Calu3 (cell line): ENCODE measurements at regions not wholly inside any gene's neighbourhood (a gene's known extent, or its start where the extent isn't known, plus 50 kb on each side); places are given as distances from the start of the nearest gene placed in this dataset.

Experiments used
- BruUV-seq: library from RNA; stranded (reverse); fragments of 400-500 nt; replicated peaks from 2 replicates; lab custom pipeline; 2021; lab: Mats Ljungman, UMichigan
- CTCF ChIA-PET: fragments of 300-600 bp; sonication (Branson Sonifier 250); formaldehyde crosslinking; loops from one replicate; lab custom pipeline; 2022; ENCODE audit warnings: antibody characterized with exemption; lab: Charles Lee
- DNase-seq: peaks from one replicate; pipeline ENCODE4 v3.0.0; 2022
- H3K27ac Mint-ChIP-seq: one replicate; pipeline ENCODE4 v1.8.0; 2022; ENCODE audit warnings: mixed read lengths; ENCODE audit not compliant: unreplicated experiment
- H3K27me3 Mint-ChIP-seq: one replicate; pipeline ENCODE4 v1.8.0; 2022; ENCODE audit warnings: mixed read lengths; ENCODE audit not compliant: unreplicated experiment
- H3K36me3 Mint-ChIP-seq: one replicate; pipeline ENCODE4 v1.8.0; 2022; ENCODE audit warnings: mild to moderate bottlenecking, moderate library complexity, mixed read lengths; ENCODE audit not compliant: insufficient read depth, unreplicated experiment
- H3K4me1 Mint-ChIP-seq: one replicate; pipeline ENCODE4 v1.8.0; 2022; ENCODE audit warnings: mild to moderate bottlenecking, low read depth, mixed read lengths; ENCODE audit not compliant: unreplicated experiment
- H3K4me3 Mint-ChIP-seq: one replicate; pipeline ENCODE4 v1.8.0; 2022; ENCODE audit warnings: mild to moderate bottlenecking, low read depth, moderate library complexity, mixed read lengths; ENCODE audit not compliant: unreplicated experiment
- H3K9me3 Mint-ChIP-seq: one replicate; pipeline ENCODE4 v1.8.0; 2022; ENCODE audit warnings: low read depth, mixed read lengths; ENCODE audit not compliant: unreplicated experiment
- intact Hi-C: fragments of 100-400 bp; cut with micrococcal nuclease; formaldehyde crosslinking; loops from one replicate; pipeline ENCODE4 v1.10.0; 2022; ENCODE audit not compliant: unreplicated experiment
- TF ChIP-seq, protein P1 (sequence below): fragments of 200-600 bp; IDR thresholded peaks from one replicate; pipeline ENCODE4 v1.8.0; 2022; ENCODE audit warnings: antibody characterized with exemption; ENCODE audit not compliant: unreplicated experiment

DNA sequence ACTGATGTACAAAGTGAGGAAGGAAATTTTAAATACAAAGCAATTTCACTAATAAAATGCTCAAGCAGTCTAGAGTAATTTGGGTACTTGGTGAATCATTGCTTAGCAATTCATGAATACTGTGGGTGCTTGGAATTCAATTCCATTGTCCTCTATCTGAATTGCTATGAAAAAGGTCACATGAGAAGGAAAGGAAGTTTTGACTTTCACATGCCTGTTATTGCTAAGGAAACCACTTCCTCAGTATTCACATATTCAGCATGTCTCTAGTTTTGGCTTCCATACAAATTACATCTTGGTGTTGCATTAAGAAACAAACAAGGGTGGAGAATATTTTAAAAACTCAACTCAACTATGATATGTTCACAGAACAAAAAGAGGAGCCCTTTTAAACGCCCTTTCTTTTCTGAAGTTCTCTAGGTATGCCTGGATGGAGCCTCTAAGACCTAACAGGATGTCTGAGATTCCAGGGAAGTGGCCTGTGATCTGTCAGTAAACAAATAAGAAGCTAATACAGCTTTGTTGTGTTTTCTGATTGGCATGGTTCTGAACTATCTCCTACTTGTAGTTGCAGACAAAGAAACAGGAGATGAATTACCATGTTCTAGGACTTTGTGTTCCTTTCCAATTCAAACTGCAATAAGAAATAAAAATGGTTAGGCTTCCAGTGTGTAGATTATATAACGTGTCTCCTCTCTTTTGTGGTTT, 190.4 kb downstream of the OGFRL1 start:
- Mint-ChIP-seq H3K36me3 (no peaks in the 10 kb centered on the region), H3K27me3 (no peaks in the 10 kb centered on the region), H3K4me3 (peak overlapping the region; percentile 13), H3K9me3 (no peaks in the 10 kb centered on the region), H3K4me1 (peaks cover 46% of the 10 kb centered on the region), H3K27ac (peak overlapping the region; percentile 45)
- DNase-seq: no peak
- no TSS peak for BruUV-seq
- TF ChIP-seq, protein P1, sequence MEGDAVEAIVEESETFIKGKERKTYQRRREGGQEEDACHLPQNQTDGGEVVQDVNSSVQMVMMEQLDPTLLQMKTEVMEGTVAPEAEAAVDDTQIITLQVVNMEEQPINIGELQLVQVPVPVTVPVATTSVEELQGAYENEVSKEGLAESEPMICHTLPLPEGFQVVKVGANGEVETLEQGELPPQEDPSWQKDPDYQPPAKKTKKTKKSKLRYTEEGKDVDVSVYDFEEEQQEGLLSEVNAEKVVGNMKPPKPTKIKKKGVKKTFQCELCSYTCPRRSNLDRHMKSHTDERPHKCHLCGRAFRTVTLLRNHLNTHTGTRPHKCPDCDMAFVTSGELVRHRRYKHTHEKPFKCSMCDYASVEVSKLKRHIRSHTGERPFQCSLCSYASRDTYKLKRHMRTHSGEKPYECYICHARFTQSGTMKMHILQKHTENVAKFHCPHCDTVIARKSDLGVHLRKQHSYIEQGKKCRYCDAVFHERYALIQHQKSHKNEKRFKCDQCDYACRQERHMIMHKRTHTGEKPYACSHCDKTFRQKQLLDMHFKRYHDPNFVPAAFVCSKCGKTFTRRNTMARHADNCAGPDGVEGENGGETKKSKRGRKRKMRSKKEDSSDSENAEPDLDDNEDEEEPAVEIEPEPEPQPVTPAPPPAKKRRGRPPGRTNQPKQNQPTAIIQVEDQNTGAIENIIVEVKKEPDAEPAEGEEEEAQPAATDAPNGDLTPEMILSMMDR: no peak
- CTCF ChIA-PET: interaction anchor here (0.8 to 1.5 kb wide), 3 partner anchors 14 to 21 kb away, joined by 3 to 5 read pairs (median 4); no protein-coding TSS in a partner anchor
- intact Hi-C loops: loop anchor here (1.0 kb wide), 1 partner anchor 31 kb away; no protein-coding TSS in a partner anchor

DNA sequence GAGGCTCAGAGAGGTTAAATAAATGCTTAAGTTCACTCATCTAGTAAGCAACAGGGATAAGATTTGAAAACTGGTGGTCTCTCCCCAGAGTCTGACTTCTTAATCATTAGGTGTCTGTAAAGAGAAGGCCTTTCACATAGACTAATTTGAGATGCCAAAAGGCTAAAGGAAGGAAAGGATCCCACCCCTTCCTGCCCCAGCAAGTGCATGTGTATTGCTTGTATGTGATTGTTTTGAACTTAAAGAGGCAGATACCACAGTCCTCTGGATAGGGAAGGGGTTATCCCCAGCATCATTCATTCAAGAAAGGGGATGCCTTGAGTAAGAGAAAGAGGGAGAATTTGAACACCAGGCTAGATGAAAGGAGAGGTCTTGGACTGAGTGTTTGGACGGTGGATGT, 192.0 kb downstream of the OGFRL1 start:
- CTCF ChIA-PET: no interaction called here
- no peak for DNase-seq
- Mint-ChIP-seq H3K4me1 (peaks cover 42% of the 10 kb centered on the region), H3K27ac (no peak overlapping the region), H3K9me3 (no peaks in the 10 kb centered on the region), H3K4me3 (no peak overlapping the region), H3K36me3 (no peaks in the 10 kb centered on the region), H3K27me3 (no peaks in the 10 kb centered on the region)
- no TSS peak for BruUV-seq
- TF ChIP-seq, protein P1: no peak
- intact Hi-C loops: no loop called here

DNA sequence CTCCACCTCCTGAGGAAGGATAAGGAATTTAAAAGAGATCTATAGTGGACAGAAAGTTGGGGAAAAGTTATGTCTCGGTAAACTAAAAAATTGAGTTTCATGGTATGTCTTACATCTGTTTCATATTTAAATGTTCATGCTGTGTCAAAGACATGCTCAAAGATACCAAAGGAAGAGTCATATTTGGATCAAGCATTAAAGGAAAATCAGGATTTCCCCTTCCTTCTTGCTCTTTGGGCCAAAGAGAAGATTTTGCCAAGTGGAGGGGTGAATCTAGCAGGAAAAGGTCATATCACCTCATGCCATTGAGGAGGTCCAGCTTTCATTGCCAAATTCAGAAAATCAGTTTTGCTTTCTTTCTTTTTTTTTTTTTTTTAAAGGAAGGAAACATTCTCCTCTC, 192.4 kb downstream of the OGFRL1 start:
- intact Hi-C loops: no loop called here
- CTCF ChIA-PET: no interaction called here
- Mint-ChIP-seq H3K4me3 (no peak overlapping the region), H3K4me1 (peaks cover 42% of the 10 kb centered on the region), H3K36me3 (no peaks in the 10 kb centered on the region), H3K27me3 (no peaks in the 10 kb centered on the region), H3K9me3 (no peaks in the 10 kb centered on the region), H3K27ac (no peak overlapping the region)
- TF ChIP-seq, protein P1: no peak
- BruUV-seq: no TSS peak
- no peak for DNase-seq

DNA sequence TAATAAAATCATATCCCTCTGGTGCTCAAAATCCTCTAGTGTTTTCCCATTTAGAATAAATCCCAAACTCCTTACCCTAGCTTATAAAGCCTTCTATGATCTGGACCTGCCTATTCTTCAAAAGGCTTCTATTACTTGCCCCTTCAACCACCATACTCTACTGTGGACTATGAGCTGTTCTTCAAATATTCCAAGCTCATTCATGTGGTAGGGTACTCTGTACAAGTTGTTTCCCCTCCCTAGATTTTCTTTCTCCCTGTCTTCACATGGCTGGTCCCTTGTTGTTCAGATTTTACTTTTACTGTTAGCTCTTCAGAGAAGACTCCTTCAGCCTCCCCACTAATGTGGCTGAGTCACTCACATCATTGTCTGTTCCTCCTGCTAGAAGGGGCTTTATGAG, 193.2 kb downstream of the OGFRL1 start:
- H3K4me1 Mint-ChIP-seq: peaks cover 42% of the 10 kb centered on the region
- TF ChIP-seq, protein P1: no peak
- H3K36me3 Mint-ChIP-seq: no peaks in the 10 kb centered on the region
- DNase-seq: no peak
- peak overlapping the region; percentile 0 for H3K27ac Mint-ChIP-seq
- H3K4me3 Mint-ChIP-seq: no peak overlapping the region
- H3K9me3 Mint-ChIP-seq: no peaks in the 10 kb centered on the region
- H3K27me3 Mint-ChIP-seq: no peaks in the 10 kb centered on the region
- CTCF ChIA-PET: no interaction called here
- no TSS peak for BruUV-seq
- intact Hi-C loops: no loop called here
